ENCODE measurements at regions not wholly inside any gene's neighbourhood (a gene's known extent, or its start where the extent isn't known, plus 50 kb on each side); places are given as distances from the start of the nearest gene placed in this dataset.

- TF ChIP-seq ARNTL (CRISPR knock-in tag; IDR thresholded peaks at IDR 0.05; ENCODE audit: borderline replicate concordance, low read depth) (no peak), ZC3H10 (CRISPR knock-in tag; IDR thresholded peaks at IDR 0.05) (no peak), CREB5 (CRISPR knock-in tag; IDR thresholded peaks at IDR 0.05; ENCODE audit: low read depth) (no peak)
Observed at GRCh38 chr15:55108448-55108847, 88.3 kb downstream of the RSL24D1 start.

Data from SK-N-SH treated with all-trans-retinoic acid at 6 μM for 48 hours (cell line).